GM21390 (cell line): ENCODE measurements at regions not wholly inside any gene's neighbourhood (a gene's known extent, or its start where the extent isn't known, plus 50 kb on each side); places are given as distances from the start of the nearest gene placed in this dataset.
"Not testable (repeated sequence)": the region's sequence is repeated elsewhere in the genome, so short reads cannot be mapped to it uniquely, and the experiment has no call there.

Experiments
- ATAC-seq: cut with Tn5 transposase; IDR thresholded peaks from one replicate; pipeline ENCODE4 v1.9.1; 2021; ENCODE audit not compliant: unreplicated experiment

DNA sequence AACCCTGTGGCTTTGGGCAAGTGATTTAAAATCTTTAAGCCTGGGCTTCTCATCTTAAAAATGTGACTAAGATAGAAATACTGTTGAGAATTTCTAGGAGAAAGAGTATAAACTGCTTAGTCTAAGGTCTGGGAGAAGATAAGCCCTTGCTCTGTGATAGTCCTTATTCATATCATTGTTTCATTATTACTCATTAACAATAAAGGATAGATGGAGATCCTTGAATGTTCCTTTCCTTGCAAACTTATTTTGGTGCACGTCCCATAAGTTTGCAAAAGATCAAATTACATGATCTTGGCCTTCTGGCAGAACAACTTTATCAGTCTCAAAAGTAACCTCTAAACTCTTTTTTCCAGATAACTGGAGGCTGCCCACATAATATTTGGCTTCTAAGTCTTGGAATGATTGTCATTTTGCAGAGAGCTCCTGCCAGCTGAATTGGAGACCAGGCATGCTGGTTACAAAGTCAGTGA, 138.3 kb downstream of the FAM124B start:
- ATAC-seq, result no peak

DNA sequence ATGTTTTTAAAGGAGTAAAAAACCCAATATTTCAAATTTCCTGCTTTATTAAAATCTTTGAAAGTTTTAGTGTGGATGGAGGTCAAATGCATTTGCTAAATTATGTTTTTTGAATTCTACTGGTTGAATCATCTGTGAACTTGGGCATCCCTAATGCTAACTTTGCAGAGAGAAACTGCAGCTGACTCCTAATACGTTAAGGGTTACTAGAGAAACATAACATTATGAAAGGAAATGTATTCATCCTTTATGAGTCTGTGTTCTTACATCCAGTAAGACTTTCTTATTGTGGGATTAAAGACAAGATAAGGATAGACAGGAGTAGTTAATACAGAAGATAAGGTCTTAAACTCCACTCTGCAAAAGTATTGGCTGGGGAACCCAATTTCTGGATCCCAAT, 140.6 kb downstream of the FAM124B start:
- ATAC-seq, result no peak

DNA sequence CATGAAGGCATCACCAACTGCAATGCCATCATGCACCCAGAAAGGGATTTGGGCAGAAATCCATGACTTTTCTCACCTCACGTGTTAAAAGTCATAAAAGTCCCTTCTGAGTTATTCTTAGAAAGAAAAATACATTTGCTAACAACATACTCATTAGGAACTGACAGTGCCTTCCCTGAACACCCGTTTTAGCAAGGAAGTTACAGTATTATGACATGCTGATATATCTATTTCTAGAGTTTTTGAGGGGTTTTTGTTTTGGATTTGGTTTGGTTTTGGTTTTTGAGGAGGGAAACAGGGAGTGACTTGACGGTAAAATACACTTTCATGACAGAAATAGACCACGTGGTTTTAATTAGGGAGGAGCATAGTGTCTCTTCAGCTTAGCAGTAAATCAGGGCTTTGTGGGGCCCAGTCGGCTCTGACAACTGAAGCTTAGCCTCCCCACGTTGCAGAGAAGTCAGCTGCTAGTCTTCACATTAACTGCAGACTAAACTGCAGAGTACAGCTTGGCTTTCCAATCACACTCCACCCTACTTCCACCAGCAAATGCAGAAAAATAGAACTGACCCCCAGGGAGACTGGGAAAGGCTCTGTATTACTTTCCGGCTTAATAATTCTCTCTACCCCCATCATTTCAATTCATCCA, 141.4 kb downstream of the FAM124B start:
- ATAC-seq, result no peak

DNA sequence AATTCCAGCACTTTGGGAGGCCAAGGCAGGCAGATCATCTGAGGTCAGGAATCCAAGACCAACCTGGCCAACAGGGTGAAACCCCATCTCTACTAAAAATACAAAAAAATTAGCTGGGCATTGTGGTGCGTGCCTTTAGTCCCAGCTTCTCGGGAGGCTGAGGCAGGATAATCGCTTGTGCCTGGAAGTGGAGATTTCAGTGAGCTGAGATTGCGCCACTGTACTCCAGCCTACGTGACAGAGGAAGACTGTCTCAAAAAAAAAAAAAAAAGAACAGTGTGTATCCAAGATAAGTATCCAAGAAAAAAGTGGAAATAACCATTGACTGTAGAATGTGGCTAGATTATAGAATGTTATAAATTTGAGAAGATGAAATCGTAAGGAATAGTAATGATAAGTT, 142.1 kb downstream of the FAM124B start:
- no peak for ATAC-seq

DNA sequence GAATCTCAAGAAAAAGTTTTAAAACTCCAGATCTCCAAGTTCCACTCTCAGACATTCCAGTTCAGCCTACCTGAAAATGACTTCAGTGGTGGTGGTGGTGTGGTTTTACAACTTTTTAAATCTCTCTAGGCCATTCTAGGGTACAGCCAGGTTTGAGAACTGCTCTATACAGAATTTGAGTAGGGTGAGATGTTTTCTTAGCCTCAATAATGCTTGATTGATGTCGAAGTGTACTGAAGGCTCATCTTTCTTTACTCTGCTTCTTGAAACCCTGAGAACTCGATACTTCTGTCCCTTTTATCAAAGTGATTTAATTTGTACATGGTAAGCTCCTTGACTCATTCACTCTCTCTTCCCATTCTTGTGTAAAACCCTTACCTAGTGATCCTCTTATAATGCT, 143.8 kb downstream of the FAM124B start:
- ATAC-seq, result no peak

DNA sequence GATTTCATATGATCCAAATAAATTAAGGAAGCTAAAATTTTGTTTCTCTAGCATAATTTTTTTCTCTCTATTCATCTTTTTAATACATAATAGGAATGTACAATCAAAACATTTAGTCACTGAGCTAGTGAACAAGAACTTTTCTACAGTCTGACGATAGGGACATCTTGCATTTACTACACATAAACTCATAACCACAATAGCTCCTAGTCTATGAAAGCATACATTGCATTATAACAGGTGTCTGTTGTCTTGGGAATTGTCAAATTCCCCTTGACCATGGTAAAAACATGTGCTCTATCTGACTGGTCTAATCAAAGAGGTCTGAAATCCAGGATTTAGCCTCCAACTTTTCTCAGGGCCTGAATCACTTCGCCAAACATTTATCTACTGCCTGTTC, 144.8 kb downstream of the FAM124B start:
- no peak for ATAC-seq

DNA sequence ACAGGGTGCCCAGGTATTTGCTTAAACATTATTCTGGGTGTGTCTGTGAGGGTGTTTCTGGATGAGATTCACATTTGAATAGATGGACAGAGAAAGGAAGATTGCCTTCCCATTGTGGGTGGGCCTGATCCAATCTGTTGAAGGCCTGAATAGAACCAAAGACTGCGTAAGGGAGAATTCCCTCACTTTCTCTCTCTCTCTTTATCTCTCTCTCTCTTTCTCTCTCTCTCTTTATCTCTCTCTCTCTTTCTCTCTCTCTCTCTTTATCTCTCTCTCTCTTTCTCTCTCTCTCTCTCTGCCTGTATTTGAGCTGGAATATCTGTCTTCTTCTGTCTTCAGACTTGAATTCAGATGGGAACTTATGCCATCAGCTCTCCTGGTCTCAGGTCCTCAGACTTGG, 148.4 kb downstream of the FAM124B start:
- no peak for ATAC-seq

DNA sequence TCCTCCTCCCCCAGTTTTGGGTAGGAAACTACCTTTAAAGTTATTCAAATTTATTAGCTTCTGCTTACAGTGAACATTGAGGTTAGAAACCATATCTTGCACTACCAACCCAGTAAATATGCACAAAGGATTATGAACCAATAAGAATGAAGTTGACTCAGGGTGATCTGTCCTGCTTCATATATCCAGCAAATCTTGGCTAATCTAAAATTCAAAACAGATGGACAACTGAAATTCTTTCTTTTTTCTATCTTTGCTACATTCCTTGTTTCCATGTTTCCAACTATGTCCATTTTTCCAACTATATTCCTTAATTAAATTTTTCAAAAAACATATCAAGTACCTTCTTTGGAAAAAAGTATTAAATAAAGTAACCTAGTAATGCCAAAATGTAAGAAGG, 149.3 kb downstream of the FAM124B start:
- ATAC-seq, result no peak

DNA sequence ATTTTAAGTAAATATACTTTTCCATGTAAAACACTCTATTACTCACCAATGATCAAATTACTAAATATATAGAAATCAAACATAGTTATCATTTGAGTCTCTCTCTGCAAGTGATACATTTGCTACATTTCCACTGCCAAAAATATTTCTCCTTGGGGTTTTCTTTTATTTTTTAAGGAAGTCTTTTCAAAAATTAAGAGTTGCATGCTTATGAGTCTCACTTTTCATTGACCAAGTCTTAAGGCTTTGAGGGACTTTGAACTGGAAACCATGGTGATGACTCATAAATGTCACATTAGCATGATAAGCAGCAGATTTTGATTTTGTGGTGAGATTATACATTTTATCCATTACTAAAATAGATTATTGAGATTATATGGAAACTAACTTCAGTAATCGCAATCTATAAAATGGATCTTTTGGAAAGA, 152.9 kb downstream of the FAM124B start:
- no peak for ATAC-seq

DNA sequence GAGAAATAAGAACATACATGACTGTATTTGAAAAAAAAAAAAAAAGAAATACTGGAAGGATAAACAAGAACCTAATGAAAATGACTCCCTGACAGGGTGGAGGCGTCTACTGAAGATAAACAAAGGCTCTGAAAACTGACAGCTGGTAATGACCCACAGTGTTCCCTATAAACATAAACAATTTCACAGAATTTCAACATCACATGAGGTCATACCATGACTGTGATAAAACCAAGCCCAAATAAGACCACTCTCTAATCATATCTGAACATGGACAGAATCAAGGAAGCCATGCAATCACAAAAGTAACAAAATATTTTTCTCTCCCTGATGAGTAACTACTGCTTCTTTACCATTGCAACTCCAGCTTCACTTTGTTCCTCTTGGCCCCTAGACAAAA, 159.3 kb downstream of the FAM124B start:
- ATAC-seq, result no peak

DNA sequence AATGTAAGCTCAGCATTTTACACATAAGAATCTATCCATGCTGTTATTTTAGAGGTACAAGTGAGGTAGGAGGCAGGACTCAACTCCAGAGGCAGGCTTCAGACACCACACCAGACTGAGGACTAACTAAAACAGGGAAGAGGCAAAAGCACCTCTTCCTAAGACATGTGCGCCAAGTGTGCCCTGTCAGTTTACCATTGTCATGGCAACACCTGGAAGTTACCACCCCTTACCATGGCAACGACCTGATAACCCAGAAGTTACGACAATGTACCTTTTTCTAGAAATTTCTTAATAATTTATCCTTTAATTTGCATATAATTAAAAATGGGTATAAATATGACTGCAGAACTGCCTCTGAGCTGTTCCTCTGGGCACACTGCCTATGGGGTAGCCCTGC, 160.1 kb downstream of the FAM124B start:
- ATAC-seq, result no peak

DNA sequence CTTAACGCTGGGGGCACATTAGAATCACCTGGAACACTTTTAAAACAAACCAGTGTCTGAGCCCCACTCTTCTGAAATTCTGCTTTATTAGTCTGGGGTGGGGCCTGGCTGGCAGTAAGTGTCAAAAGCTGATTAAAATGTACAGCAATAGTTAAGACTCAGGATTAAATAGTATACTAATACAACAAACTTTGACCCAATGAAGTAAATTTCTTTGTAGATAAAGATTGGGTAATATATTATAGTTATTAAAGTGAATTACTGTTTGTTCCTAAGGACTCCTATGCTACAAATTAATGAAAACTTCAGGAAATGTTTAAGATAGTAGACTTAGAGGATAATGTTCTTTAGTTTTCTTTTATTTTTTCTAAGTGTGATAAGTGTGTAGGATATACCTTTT, 160.9 kb downstream of the FAM124B start:
- ATAC-seq, result no peak

DNA sequence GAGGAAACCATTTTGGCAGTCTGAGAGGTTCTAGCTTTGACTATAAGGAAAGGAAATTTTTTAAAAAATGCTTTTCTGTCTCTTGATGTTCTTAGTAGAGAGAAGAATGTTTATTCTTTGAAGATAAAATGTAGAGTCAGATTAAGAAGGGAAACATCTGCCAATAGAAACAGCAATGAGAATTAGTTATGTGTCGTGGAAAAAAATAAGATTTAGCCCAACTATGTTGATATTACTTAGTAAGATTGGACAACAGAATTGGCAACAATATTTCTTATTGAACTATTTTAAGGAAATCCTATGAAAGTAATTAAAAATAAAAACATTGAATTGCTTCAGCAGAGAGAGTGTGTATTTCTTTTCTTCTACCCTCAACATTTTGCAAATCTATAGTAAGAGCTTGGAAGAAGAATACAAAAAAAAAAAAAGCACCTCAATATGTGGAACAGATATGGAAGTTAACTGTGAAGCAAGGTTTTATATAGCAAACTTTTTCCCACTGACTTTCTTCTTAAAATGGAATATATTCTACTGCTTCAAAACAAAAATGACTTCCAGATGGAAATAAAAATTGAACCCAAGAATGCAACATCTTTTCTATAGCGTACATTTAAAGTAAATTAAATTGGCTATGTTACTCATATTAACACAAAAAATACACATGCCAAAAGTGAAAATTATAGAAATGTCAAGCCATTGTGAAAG, 177.9 kb downstream of the FAM124B start:
- no peak for ATAC-seq

DNA sequence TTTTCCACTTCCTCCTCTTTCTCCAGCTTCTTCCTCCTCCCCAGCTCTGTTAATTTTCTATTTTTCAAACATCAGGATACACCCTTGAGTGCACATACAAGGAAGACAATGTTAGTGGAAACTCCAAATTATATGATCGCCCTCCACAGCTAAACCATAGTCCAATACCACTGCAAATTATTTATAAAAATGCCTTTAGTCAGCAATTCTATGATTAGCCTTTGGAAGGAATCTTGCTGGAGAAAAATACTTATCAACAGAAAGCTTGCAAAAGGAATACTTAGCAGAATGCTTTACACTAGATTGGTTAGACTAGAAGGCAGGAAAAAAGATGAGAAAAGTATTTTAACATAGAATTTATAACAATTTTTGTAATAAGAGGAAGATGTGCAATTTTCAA, 178.9 kb downstream of the FAM124B start:
- no peak for ATAC-seq

DNA sequence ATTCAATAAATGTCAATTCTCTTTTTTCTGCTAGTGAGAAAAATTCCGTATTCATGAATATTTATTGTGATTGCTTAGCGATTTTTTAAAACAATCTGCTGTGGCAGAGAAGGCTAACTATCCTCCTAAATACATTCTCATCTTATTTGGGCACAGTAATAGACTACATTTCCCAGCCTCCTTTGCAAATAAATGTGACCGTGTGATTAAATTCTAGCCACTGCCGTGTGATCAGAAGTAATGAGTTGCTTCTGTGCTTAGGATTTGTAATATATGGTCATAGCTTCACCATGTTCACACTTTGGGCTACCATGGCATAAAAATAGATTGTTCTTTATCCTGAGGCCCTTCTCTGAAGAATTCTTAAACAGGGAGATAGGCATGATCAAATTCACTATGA, 179.6 kb downstream of the FAM124B start:
- ATAC-seq, result no peak

DNA sequence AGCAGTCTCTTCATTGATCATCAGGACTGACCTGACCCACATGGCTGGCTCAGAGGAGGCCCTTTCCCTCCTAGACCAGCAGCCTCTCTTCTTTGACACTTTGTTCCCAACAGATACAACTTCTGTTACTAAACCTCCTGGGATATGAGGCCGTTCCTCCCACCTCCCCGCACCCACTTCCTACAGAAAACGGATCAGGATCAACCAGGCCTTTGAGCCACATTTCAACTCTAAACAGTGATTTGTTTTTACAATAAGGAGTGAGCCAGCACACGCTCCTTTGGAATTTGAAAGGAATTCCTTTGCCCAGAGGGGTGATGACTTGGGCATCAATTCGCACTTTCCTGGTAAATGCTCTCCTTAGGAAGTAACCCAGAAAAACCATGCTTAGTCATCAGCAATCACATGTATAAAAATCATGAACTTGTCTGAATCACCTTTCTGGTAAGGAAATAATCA, 180.4 kb downstream of the FAM124B start:
- no peak for ATAC-seq

DNA sequence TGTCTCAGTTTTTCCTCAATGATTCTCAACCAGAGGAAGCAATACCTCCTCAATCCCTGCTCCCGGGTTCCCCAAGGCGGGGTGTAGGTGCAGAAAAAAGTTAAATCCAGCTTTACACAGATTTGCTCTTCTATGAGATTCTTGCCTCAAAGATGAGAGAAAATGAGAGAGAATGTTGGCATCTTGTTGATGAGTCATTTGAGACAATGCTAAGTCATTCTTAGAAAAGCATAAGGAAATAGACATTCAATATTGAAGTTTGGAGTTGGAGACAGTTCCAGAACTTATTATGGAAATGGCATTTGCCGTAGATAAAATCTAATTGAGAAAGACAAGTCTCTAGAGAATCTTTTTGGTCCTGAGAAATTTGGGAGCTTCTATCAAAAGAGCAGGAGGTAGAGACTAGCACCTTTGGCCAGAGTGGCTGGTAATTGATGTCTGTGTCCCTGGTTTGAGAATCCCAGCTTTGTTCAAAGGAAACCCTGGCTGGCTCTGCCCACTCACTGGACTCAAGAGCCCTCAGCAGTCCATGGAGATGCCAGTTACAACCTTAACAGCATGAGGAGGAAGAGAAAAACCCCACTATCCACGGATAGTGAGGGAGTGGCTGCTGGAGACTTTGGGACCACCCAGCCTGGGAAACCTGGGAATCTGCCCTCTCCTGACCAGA, 181.2 kb downstream of the FAM124B start:
- ATAC-seq, result no peak

DNA sequence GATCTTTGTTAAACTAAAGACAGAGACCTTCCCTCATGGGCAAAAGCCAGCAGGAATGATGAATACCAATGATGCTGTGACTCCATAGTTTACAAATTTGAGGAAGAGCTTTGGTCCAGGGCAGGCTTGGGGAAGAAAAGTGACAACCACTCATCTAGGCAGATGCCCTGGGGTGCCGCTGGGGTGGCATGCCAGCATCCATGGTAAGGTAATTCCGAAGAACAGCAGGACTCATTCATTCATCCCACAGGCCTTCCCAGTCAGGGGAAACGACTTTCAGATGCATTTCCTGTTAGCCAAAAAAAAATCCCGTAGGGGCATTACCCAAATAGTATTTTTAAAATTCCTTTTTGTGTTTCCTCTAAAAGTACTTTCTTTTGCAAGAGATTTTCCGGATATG, 180.7 kb upstream of the SERPINE2 start:
- ATAC-seq, result no peak

DNA sequence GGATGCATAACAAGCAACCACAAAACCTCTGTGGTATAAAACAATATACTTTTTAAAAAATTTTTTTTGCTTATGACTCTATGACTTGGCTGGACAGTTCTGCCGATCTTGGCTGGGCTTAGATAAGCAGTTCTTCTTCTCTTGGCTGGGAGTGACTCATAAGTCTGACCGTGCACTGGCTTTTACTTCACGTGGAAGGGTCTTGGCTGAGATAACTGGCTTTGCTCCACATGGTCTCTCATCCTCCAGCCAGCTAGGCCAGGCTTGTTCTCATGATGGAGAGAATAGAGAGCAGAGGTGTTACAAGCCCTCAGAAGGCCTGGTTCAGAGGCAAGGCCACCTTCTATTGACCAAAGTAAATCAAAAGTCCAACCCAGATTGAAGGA, 178.9 kb upstream of the SERPINE2 start:
- no peak for ATAC-seq

DNA sequence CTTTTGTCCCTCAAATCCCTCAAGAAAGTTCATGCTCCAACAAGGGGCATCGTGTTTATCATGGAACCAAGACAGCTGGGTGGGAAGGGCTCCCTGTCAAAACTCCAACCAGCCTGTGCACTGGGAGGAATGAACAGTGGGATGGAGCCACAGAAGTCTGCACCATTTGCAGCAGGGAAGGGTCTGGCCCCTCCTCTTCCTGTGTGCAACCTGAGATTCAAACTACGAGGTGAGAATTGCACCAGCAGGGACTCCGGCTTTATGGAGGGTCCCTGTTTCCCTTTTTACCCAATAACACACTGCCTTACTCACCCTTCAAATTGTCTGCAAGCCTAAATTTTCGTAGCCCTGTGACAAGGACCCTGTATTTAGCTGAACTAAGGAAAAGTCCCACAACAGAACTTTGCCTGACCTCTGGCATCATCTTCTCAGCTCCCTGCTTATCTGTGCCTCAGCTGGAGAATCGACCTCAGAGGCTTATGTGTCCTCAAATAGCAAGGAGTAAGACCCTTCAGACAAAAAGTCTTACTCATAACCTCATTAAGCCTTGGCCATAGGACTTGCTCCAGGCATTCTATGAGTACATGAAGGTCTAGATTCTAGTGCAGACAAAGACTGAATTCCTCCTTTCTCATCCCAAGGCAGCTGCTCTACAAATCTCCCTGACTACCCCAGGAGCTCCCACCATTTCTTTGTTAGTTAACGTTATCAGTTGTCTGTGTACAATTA, 178.3 kb upstream of the SERPINE2 start:
- no peak for ATAC-seq

DNA sequence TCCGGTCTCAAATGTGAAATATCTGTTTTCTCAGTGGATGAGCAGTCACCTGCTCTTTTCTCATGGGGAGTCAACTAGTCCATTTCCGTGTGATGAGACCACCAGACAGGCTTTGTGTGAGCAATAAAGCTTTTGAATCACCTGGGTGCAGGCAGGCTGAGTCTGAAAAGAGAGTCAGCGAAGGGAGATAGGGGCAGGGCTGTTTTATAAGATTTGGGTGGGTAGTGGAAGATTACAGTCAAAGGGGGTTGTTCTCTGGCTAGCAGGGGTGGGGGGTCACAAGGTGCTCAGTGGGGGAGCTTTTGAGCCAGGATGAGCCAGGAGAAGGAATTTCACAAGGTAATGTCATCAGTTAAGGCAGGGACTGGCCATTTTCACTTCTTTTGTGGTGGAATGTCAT, 176.5 kb upstream of the SERPINE2 start:
- ATAC-seq, result not testable (repeated sequence)

DNA sequence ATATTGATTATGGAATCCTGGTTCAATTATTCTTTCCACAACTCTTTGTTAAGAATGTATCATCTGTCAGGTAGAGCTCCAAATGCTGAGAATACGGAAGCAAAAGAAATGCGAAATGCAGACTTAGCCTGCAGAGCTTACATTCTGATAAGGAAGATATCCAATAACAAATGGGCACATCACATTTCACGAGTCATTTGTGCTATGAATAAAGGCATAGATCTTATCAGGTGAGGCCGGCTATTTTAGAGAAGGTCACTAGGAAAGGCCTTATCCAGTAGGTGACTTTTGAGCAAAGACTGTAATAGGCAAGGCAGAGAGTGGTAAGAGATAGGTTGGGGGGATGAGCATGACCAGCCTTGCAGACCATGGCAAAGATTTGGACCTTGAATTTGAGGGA, 174.3 kb upstream of the SERPINE2 start:
- no peak for ATAC-seq
